Endothelial cell of umbilical vein (primary cell): ENCODE measurements at regions not wholly inside any gene's neighbourhood (a gene's known extent, or its start where the extent isn't known, plus 50 kb on each side); places are given as distances from the start of the nearest gene placed in this dataset.

Source experiments
- BruUV-seq: library from RNA; stranded (reverse); fragments of 400-500 nt; replicated peaks from 2 replicates; lab custom pipeline; 2021; lab: Mats Ljungman, UMichigan
- CTCF ChIA-PET: fragments of 300-600, 350-600 bp; sonication (Branson Sonifier 250); formaldehyde crosslinking; loops from one replicate; lab custom pipeline; 2021; ENCODE audit warnings: antibody characterized with exemption, inconsistent platforms; lab: Charles Lee
- POLR2A ChIA-PET: fragments of 300-600, 350-600 bp; sonication (Branson Sonifier 250); formaldehyde crosslinking; loops from one replicate; lab custom pipeline; 2021; ENCODE audit warnings: antibody characterized with exemption, inconsistent platforms; lab: Charles Lee
- DNase-seq: peaks from one replicate; pipeline ENCODE4 v3.0.0-alpha.2; 2011; ENCODE audit warnings: low read depth, low spot score
- FAIRE-seq: peaks from 2 replicates; lab custom pipeline; 2011; peaks lifted over from hg19 to GRCh38; lab: Jason Lieb, UNC
- H2AFZ ChIP-seq: 2 replicates; pipeline ENCODE4 v1.6.0; 2012; ENCODE audit warnings: low read depth, low read length, control low read depth, inconsistent platforms
- H3K27ac ChIP-seq: 2 replicates; pipeline ENCODE4 v1.5.1; 2011; ENCODE audit warnings: low read depth, mild to moderate bottlenecking, control low read depth, low read length, moderate library complexity; ENCODE audit not compliant: insufficient read depth
- H3K27me3 ChIP-seq, 2 experiments: 2 replicates each; pipeline versions ENCODE4 v1.6.0 to v1.6.1; 2011; ENCODE audit warnings: low read length in 2 of 2, mixed read lengths in 1 of 2; ENCODE audit not compliant: control insufficient read depth in 2 of 2, insufficient read depth in 2 of 2
- H3K36me3 ChIP-seq, 2 experiments: 2 replicates in 1 of 2; 3 replicates in 1 of 2; pipeline ENCODE4 v1.5.1; 2011; ENCODE audit warnings: low read length in 2 of 2, mild to moderate bottlenecking in 1 of 2, moderate library complexity in 1 of 2; ENCODE audit not compliant: control insufficient read depth in 2 of 2, insufficient read depth in 2 of 2; ENCODE audit errors: extremely low read depth in 1 of 2
- H3K4me1 ChIP-seq: 3 replicates; pipeline ENCODE4 v1.5.1; 2011; ENCODE audit warnings: mild to moderate bottlenecking, low read length; ENCODE audit not compliant: control insufficient read depth, insufficient read depth; ENCODE audit errors: extremely low read depth
- H3K4me2 ChIP-seq: 2 replicates; pipeline ENCODE4 v1.6.1; 2011; ENCODE audit warnings: low read length, control low read depth, mixed read lengths; ENCODE audit not compliant: insufficient read depth
- H3K4me3 ChIP-seq, 3 experiments: fragments of 200-600 bp in 1 of 3; sonication (generic), shearing (Covaris generic) in 1 of 3; replicated peaks in 1 of 3; 2 replicates each; pipeline ENCODE4 v1.5.1; 2011 to 2016; ENCODE audit warnings: control low read depth in 3 of 3, low read length in 3 of 3, mild to moderate bottlenecking in 2 of 3, inconsistent platforms in 1 of 3, low read depth in 1 of 3, moderate library complexity in 1 of 3; ENCODE audit not compliant: insufficient read depth in 1 of 3
- H3K79me2 ChIP-seq: 2 replicates; pipeline ENCODE4 v1.6.0; 2012; ENCODE audit warnings: low read length, inconsistent platforms; ENCODE audit not compliant: control insufficient read depth, insufficient read depth
- H3K9ac ChIP-seq: replicated peaks from 2 replicates; pipeline ENCODE3; 2011; ENCODE audit warnings: low read length, control low read depth; ENCODE audit not compliant: insufficient read depth; ENCODE audit errors: extremely low read depth
- H3K9me1 ChIP-seq: replicated peaks from 3 replicates; pipeline ENCODE4 v1.6.0; 2011; ENCODE audit warnings: mild to moderate bottlenecking, low read length; ENCODE audit not compliant: control insufficient read depth, insufficient read depth; ENCODE audit errors: extremely low read depth
- H3K9me3 ChIP-seq: replicated peaks from 2 replicates; pipeline ENCODE4 v1.5.1; 2012; ENCODE audit warnings: low read length, inconsistent platforms; ENCODE audit not compliant: control insufficient read depth, insufficient read depth
- H4K20me1 ChIP-seq: replicated peaks from 2 replicates; pipeline ENCODE3; 2011; ENCODE audit warnings: mild to moderate bottlenecking, low read length; ENCODE audit not compliant: control insufficient read depth, insufficient read depth; ENCODE audit errors: extremely low read depth
- GATA2 ChIP-seq: IDR thresholded peaks from 2 replicates; pipeline ENCODE4 v1.7.0; 2011; ENCODE audit warnings: low read depth, mild to moderate bottlenecking, moderate library complexity, mixed read lengths, low read length; ENCODE audit not compliant: insufficient read length, insufficient read depth
- JUN ChIP-seq: IDR thresholded peaks from 2 replicates; pipeline ENCODE4 v1.6.1; 2011; ENCODE audit warnings: borderline replicate concordance, low read depth; ENCODE audit not compliant: insufficient read length, insufficient read depth
- MYC ChIP-seq: IDR thresholded peaks from one replicate; pipeline ENCODE4 v1.6.1; 2011; ENCODE audit warnings: mild to moderate bottlenecking, low read depth, low read length
- POLR2A ChIP-seq: IDR thresholded peaks from 2 replicates; pipeline ENCODE4 v1.6.1; 2012; ENCODE audit warnings: low read depth, mild to moderate bottlenecking, control low read depth, low read length
- POLR2AphosphoS5 ChIP-seq: IDR thresholded peaks from 2 replicates; pipeline ENCODE4 v1.6.1; 2012; ENCODE audit warnings: low read depth, mild to moderate bottlenecking, control low read depth, low read length, moderate library complexity; ENCODE audit not compliant: insufficient read depth
- dilution Hi-C: fragments of 300-500 bp; cut with MboI; formaldehyde crosslinking; loops from one replicate; pipeline ENCODE4 v1.15.0; 2019; ENCODE audit warnings: low sequenced_read_pairs; ENCODE audit not compliant: extremely low pct_ligation_motif_present
- intact Hi-C: fragments of 100-400 bp; cut with micrococcal nuclease; formaldehyde crosslinking; loops from one replicate; pipeline ENCODE4 v1.10.0; 2022
- TF ChIP-seq, protein P1 (sequence below): IDR thresholded peaks from 2 replicates; pipeline ENCODE4 v1.6.1; 2011; ENCODE audit not compliant: insufficient read depth, insufficient read length

DNA sequence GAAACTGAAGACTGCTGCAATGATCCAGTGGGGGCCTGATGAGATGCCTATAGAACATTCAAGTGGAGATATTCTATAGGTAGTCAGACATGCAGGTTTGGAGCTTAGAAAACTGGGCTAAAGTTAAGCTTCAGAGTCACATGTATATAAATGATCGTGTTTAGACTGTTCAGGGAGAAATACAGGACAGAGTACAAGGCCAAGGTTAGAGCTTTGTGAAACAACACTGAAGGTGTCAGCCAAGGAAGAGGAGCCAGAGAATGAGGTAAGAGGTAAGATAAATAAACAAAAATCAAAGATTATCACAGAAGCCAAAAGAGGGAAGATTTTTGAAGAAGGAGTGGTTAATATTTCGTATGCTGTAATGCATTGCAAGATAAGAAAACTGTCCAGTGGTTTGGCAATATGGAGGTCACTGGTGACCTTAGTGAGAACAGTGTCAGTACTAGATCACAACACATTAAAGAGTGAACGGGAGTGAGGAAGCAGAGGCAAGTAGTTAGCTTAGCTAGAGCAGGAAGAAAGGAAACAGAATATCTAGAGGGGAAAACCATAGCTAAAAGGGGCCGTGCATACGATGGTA lies 58.0 kb upstream of the KLHL13 start:
- DNase-seq, result no peak

DNA sequence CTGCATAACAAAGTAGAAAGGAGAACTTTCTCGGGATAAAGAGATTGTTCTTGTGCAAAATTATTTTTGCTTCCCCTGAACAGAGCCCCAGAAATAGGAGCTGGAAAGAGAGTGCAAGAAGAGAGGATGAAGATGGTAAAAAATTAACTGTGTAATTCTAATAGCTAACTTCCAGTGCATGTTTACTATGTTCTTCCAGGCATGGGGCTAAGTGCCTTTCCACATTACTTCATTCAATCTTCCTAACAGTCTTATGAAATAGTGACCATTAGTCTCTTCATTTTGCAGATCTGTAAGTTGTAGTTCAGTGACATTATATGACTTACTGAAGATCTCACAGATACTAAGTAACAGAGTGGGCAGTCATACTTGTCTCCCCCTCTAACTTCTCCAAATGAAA lies 61.1 kb upstream of the KLHL13 start:
- Histone ChIP-seq H3K9me1 (no peaks in the 10 kb centered on the region), H3K27me3 (no peaks in the 10 kb centered on the region), H3K9ac (no peak overlapping the region), H3K4me3 (no peak overlapping the region), H3K4me2 (no peak overlapping the region), H4K20me1 (no peaks in the 10 kb centered on the region), H3K9me3 (no peaks in the 10 kb centered on the region), H3K79me2 (no peaks in the 10 kb centered on the region), H3K36me3 (no peaks in the 10 kb centered on the region), H2AFZ (no peak overlapping the region), H3K4me1 (peaks cover 5% of the 10 kb centered on the region), H3K27ac (no peak overlapping the region)
- no TSS peak for BruUV-seq
- no peak for FAIRE-seq
- dilution Hi-C loops (no loop called here), intact Hi-C loops (no loop called here)
- CTCF ChIA-PET, result interaction anchor here (0.6 kb wide), 1 partner anchor 176 kb away, joined by 3 read pairs; no protein-coding TSS in a partner anchor
- no peak for DNase-seq
- no peak for TF ChIP-seq JUN
- TF ChIP-seq, protein P1, sequence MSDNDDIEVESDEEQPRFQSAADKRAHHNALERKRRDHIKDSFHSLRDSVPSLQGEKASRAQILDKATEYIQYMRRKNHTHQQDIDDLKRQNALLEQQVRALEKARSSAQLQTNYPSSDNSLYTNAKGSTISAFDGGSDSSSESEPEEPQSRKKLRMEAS, result no peak
- TF ChIP-seq POLR2AphosphoS5, result no peak
- TF ChIP-seq MYC, result no peak
- no peak for TF ChIP-seq POLR2A
- TF ChIP-seq GATA2, result no peak
- POLR2A ChIA-PET, result no interaction called here

More for the DNA sequence above, 58.0 kb upstream of the KLHL13 start:
- intact Hi-C loops, result no loop called here
- Histone ChIP-seq H3K4me1 (no peaks in the 10 kb centered on the region), H3K79me2 (no peaks in the 10 kb centered on the region), H3K9me3 (no peaks in the 10 kb centered on the region), H2AFZ (no peak overlapping the region), H3K27ac (no peak overlapping the region), H3K36me3 (no peaks in the 10 kb centered on the region), H3K9ac (no peak overlapping the region), H3K27me3 (no peaks in the 10 kb centered on the region), H3K4me3 (no peak overlapping the region), H3K4me2 (no peak overlapping the region), H4K20me1 (no peaks in the 10 kb centered on the region), H3K9me1 (no peaks in the 10 kb centered on the region)
- no peak for FAIRE-seq
- TF ChIP-seq JUN (no peak), POLR2A (no peak)
- dilution Hi-C loops, result no loop called here
- ChIA-PET POLR2A (no interaction called here), CTCF (no interaction called here)
- BruUV-seq, result no TSS peak
